ENCODE measurements at regions not wholly inside any gene's neighbourhood (a gene's known extent, or its start where the extent isn't known, plus 50 kb on each side); places are given as distances from the start of the nearest gene placed in this dataset.

- no peak overlapping the region for H3K4me3 ChIP-seq
- no peaks in the 10 kb centered on the region for H3K4me1 ChIP-seq (replicated peaks)
- TF ChIP-seq POLR2AphosphoS5 (IDR thresholded peaks at IDR 0.05) = no peak
- TF ChIP-seq, protein P1, sequence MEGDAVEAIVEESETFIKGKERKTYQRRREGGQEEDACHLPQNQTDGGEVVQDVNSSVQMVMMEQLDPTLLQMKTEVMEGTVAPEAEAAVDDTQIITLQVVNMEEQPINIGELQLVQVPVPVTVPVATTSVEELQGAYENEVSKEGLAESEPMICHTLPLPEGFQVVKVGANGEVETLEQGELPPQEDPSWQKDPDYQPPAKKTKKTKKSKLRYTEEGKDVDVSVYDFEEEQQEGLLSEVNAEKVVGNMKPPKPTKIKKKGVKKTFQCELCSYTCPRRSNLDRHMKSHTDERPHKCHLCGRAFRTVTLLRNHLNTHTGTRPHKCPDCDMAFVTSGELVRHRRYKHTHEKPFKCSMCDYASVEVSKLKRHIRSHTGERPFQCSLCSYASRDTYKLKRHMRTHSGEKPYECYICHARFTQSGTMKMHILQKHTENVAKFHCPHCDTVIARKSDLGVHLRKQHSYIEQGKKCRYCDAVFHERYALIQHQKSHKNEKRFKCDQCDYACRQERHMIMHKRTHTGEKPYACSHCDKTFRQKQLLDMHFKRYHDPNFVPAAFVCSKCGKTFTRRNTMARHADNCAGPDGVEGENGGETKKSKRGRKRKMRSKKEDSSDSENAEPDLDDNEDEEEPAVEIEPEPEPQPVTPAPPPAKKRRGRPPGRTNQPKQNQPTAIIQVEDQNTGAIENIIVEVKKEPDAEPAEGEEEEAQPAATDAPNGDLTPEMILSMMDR (IDR thresholded peaks at IDR 0.05) = no peak
- TF ChIP-seq POLR2A (IDR thresholded peaks at IDR 0.05) = no peak
- DNase-seq (ENCODE audit: low spot score) = no peak
- H3K36me3 ChIP-seq = no peaks in the 10 kb centered on the region
- no peak overlapping the region for H3K27ac ChIP-seq
- H3K27me3 ChIP-seq (replicated peaks; ENCODE audit: insufficient read depth) = no peaks in the 10 kb centered on the region
- intact Hi-C loops (cut with DNase I) = no loop called here
- no peaks in the 10 kb centered on the region for H3K9me3 ChIP-seq
Observed at GRCh38 chr2:225865468-225865867, 466.0 kb downstream of the NYAP2 start.

DNA sequence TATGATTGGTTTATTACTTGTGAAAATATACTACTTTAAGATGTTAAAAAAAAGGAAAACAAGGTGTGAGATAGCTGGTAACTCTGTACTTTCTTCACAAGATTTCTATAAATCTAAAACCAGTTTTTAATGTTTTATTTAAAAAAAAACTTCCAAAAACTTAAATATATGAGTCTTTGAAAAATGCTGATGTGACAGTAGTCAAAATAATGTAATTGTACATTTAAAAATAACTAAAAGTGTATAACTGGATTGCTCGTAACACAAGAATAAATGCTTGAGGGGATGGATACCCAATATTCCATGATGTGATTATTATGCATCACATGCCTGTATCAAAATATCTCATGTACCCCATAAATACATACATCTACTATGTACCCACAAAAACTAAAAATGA lies 464.9 kb downstream of the NYAP2 start:
- no peaks in the 10 kb centered on the region for H3K4me1 ChIP-seq (replicated peaks)
- no peaks in the 10 kb centered on the region for H3K9me3 ChIP-seq
- H3K27ac ChIP-seq = no peak overlapping the region
- no peaks in the 10 kb centered on the region for H3K27me3 ChIP-seq (replicated peaks; ENCODE audit: insufficient read depth)
- DNase-seq (ENCODE audit: low spot score) = no peak
- WGBS = 93% methylated on average over 1 of the region's 1 CpG
- no peaks in the 10 kb centered on the region for H3K36me3 ChIP-seq
- TF ChIP-seq, protein P1 (IDR thresholded peaks at IDR 0.05) = no peak
- no peak for TF ChIP-seq POLR2A (IDR thresholded peaks at IDR 0.05)
- intact Hi-C loops (cut with DNase I) = no loop called here
- H3K4me3 ChIP-seq = no peak overlapping the region

- Histone ChIP-seq H3K27me3 (replicated peaks; ENCODE audit: insufficient read depth) (no peaks in the 10 kb centered on the region), H3K9me3 (no peaks in the 10 kb centered on the region), H3K4me3 (no peak overlapping the region), H3K36me3 (no peaks in the 10 kb centered on the region), H3K4me1 (replicated peaks) (no peaks in the 10 kb centered on the region), H3K27ac (no peak overlapping the region)
- TF ChIP-seq, protein P1 (IDR thresholded peaks at IDR 0.05) = no peak
- no peak for TF ChIP-seq POLR2AphosphoS5 (IDR thresholded peaks at IDR 0.05)
- no peak for TF ChIP-seq POLR2A (IDR thresholded peaks at IDR 0.05)
- 24% methylated on average over 1 of the region's 1 CpG for WGBS
- intact Hi-C loops (cut with DNase I) = no loop called here
- no peak for DNase-seq (ENCODE audit: low spot score)
Observed at GRCh38 chr2:225842939-225843338, 443.4 kb downstream of the NYAP2 start.

GRCh38 chr2:225841314-225841713 lies 441.8 kb downstream of the NYAP2 start:
- TF ChIP-seq POLR2AphosphoS5 (IDR thresholded peaks at IDR 0.05) (peak; percentile 82), POLR2A (IDR thresholded peaks at IDR 0.05) (no peak)
- TF ChIP-seq, protein P1 (IDR thresholded peaks at IDR 0.05) = no peak
- intact Hi-C loops (cut with DNase I) = no loop called here
- no peaks in the 10 kb centered on the region for H3K27me3 ChIP-seq (replicated peaks; ENCODE audit: insufficient read depth)
- H3K9me3 ChIP-seq = no peaks in the 10 kb centered on the region
- no peaks in the 10 kb centered on the region for H3K4me1 ChIP-seq (replicated peaks)
- DNase-seq (ENCODE audit: low spot score) = peak; percentile 40
- WGBS = 6% methylated on average over 1 of the region's 1 CpG
- H3K36me3 ChIP-seq = no peaks in the 10 kb centered on the region
- H3K27ac ChIP-seq = no peak overlapping the region
- no peak overlapping the region for H3K4me3 ChIP-seq

DNA sequence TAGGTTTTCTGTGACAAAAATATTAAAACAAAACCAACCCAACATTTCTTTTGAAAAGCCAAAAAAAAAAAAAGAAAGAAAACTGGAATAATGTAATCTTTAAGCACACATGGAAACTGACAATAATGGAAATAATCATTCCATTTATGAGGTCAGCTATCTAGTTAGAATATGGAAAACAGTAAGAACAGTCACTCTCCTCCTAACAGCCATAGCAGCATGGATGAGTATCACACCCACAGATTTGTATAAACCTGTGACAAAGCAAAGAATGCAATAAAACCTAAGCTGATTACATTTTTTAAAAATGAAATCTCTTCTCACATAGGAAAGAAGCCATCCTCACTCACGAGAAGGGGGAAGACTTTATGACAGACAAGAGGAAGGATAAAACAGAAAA lies 437.8 kb downstream of the NYAP2 start:
- Histone ChIP-seq H3K27me3 (replicated peaks; ENCODE audit: insufficient read depth) (no peaks in the 10 kb centered on the region), H3K9me3 (no peaks in the 10 kb centered on the region), H3K4me1 (replicated peaks) (no peaks in the 10 kb centered on the region), H3K36me3 (no peaks in the 10 kb centered on the region), H3K27ac (no peak overlapping the region), H3K4me3 (no peak overlapping the region)
- TF ChIP-seq POLR2AphosphoS5 (IDR thresholded peaks at IDR 0.05) (no peak), POLR2A (IDR thresholded peaks at IDR 0.05) (no peak)
- TF ChIP-seq, protein P1 (IDR thresholded peaks at IDR 0.05) = no peak
- DNase-seq (ENCODE audit: low spot score) = no peak
- intact Hi-C loops (cut with DNase I) = no loop called here
- WGBS = 57% methylated on average over 1 of the region's 1 CpG
